Activated T-helper 2 cell treated with anti-CD3 and anti-CD28 coated beads, Interferon-gamma antibody, Interleukin-2, Interleukin-4, amounts not matched to agents 10 μg/mL and 5 μg/mL and 100 μg/mL, durations not matched to agents 14 hours and 24 hours and 36 hours (primary cell): ENCODE measurements at regions not wholly inside any gene's neighbourhood (a gene's known extent, or its start where the extent isn't known, plus 50 kb on each side); places are given as distances from the start of the nearest gene placed in this dataset.

Source experiments
- DNase-seq: peaks from one replicate; pipeline ENCODE4 v3.0.0; 2021; ENCODE audit warnings: low spot score
- H3K27ac Mint-ChIP-seq: one replicate; pipeline ENCODE4 v1.8.0; 2021; ENCODE audit warnings: mixed read lengths
- H3K27me3 Mint-ChIP-seq: one replicate; pipeline ENCODE4 v1.8.0; 2021; ENCODE audit warnings: low read depth, mixed read lengths
- H3K36me3 Mint-ChIP-seq: one replicate; pipeline ENCODE4 v1.8.0; 2021; ENCODE audit warnings: low read depth, mixed read lengths
- H3K4me1 Mint-ChIP-seq: one replicate; pipeline ENCODE4 v1.8.0; 2021; ENCODE audit warnings: low read depth, mixed read lengths
- H3K4me3 Mint-ChIP-seq: one replicate; pipeline ENCODE4 v1.8.0; 2021; ENCODE audit warnings: low read depth, mild to moderate bottlenecking, moderate library complexity, mixed read lengths
- H3K9me3 Mint-ChIP-seq: one replicate; pipeline ENCODE4 v1.8.0; 2021; ENCODE audit warnings: mixed read lengths
- intact Hi-C: fragments of 100-400 bp; cut with micrococcal nuclease; formaldehyde crosslinking; loops from one replicate; pipeline ENCODE4 v1.15.1; 2023

DNA sequence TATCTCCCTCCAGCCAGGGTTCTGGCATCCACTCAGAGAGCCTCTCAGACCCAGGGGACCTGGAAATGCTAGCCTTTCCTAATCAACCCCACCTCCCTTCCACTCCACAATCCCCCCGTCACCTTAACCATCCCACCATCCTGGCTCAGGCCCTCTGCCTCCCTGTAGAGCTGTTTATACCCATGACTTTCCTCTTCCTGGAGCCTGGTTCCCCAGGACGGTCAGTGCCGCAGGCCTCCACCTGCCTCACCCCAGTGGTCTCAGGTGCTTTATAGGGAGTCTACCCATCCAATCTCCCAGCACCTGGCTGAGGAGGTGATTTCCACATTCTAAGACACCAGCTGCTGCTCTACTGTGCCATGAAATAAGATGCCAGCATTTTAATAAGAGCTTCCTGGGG, 1159.5 kb downstream of the TBC1D22A start:
- Mint-ChIP-seq H3K36me3 (no peaks in the 10 kb centered on the region), H3K27ac (no peak overlapping the region), H3K27me3 (no peaks in the 10 kb centered on the region), H3K4me3 (no peak overlapping the region), H3K9me3 (peaks cover 3% of the 10 kb centered on the region), H3K4me1 (peaks cover 2% of the 10 kb centered on the region)
- DNase-seq = no peak
- intact Hi-C loops = no loop called here

DNA sequence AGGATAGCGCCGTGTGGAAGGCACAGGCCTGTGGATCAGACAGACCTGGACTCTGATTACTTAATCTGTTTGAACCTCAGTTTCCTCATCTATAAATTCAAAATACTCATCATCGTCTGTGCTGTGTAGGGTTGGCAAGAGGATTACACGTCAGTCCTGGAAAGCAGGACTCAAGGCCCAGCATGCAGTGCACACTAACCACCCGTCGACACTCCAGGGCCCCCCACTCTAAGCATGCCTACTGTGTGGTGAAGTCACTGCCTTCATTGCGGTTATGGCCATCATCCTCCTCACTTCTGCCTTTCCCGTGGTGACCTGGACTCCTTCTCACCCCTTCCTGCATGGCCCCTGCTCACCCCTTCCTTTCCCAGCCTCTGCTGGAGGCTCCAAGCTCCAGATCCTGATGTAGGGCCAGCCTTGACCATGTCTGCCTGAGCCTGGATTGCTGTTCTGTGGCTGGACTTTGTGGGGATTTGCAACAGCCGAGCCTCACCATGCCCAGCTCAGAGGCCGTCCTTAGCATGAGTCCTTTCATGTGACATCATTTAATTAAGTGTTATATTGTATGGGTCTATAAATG, 1158.0 kb downstream of the TBC1D22A start:
- no peak for DNase-seq
- peaks cover 3% of the 10 kb centered on the region for H3K9me3 Mint-ChIP-seq
- intact Hi-C loops = no loop called here
- H3K4me1 Mint-ChIP-seq = peaks cover 2% of the 10 kb centered on the region
- no peaks in the 10 kb centered on the region for H3K36me3 Mint-ChIP-seq
- H3K4me3 Mint-ChIP-seq = no peak overlapping the region
- H3K27me3 Mint-ChIP-seq = no peaks in the 10 kb centered on the region
- no peak overlapping the region for H3K27ac Mint-ChIP-seq

DNA sequence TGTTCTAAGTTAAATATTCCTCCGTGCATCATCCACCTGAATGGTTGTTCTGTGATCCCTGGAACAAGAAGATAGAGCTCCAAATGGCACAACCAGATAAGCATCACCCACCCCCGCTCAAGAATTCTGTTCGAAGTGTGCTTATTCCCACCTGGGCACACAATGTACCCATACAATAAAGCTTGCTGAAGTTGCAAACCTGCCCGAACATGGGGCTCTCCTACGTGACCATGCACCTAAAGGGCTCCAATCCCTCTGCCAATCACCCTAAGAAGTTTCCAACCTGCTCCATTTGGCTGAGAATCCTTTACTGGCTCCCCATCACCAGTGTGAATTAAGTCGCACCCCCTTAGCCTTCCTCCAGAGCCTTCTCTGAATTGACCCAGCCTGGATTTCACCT, 1157.4 kb downstream of the TBC1D22A start:
- Mint-ChIP-seq H3K4me3 (no peak overlapping the region), H3K9me3 (peaks cover 3% of the 10 kb centered on the region), H3K36me3 (no peaks in the 10 kb centered on the region), H3K27me3 (no peaks in the 10 kb centered on the region), H3K27ac (no peak overlapping the region), H3K4me1 (peaks cover 2% of the 10 kb centered on the region)
- intact Hi-C loops = no loop called here
- no peak for DNase-seq

DNA sequence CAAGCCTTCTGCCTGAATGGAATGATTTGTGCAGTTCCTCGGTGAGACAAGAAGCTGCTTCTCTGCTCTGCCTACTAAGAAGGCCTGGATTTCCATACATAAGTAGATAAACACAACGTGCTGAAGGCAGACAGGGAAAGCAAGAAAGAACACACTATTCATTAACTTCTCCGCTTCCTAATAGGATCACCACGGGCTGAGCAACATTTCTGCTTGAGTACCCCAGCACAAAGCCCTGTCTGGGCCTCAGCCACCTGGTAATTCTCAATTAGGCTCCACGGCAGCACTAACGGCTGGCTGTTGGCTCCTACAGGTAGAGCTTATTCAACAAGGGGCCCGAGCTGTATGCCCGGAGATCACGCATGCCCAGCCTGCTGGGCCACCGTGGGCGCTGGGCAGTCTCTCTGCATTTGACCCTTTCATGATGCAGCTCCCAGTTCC, 1156.6 kb downstream of the TBC1D22A start:
- no peak overlapping the region for H3K27ac Mint-ChIP-seq
- no peak overlapping the region for H3K4me3 Mint-ChIP-seq
- peaks cover 3% of the 10 kb centered on the region for H3K9me3 Mint-ChIP-seq
- intact Hi-C loops = no loop called here
- peaks cover 2% of the 10 kb centered on the region for H3K4me1 Mint-ChIP-seq
- H3K36me3 Mint-ChIP-seq = no peaks in the 10 kb centered on the region
- no peaks in the 10 kb centered on the region for H3K27me3 Mint-ChIP-seq
- DNase-seq = no peak

DNA sequence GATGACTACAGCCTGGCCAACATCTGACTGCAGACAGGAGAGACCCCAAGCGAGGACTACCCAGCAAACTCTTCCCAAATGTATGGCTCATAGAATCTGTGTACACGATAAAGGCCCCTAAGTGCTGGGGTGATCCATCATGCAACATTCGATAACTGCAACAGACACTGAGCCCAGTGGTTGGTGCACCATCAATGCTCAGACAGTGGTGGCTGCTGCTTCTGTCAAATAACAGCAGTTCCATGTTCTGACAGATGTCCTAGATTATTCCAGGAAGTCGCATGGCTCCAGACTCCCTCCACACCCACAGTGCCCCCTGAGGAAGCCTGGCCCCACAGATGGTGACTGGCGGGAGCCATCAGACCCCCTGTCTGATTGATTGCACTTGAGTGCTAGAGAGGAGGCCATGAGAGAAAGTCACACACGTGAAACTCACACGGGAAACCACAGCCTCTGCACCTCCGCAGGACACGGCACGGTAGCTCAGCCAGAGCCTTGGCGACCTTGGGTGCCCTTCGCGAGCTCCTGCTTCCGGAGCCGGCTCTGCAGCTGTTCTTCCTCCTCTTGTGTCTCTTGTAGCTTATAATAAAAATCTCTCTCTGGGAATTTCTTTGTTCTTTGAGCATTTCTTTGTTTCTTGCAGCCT, 1155.9 kb downstream of the TBC1D22A start:
- peak; percentile 10 for DNase-seq
- no peaks in the 10 kb centered on the region for H3K9me3 Mint-ChIP-seq
- intact Hi-C loops = no loop called here
- H3K4me1 Mint-ChIP-seq = peaks cover 2% of the 10 kb centered on the region
- H3K4me3 Mint-ChIP-seq = no peak overlapping the region
- no peak overlapping the region for H3K27ac Mint-ChIP-seq
- no peaks in the 10 kb centered on the region for H3K36me3 Mint-ChIP-seq
- H3K27me3 Mint-ChIP-seq = no peaks in the 10 kb centered on the region

DNA sequence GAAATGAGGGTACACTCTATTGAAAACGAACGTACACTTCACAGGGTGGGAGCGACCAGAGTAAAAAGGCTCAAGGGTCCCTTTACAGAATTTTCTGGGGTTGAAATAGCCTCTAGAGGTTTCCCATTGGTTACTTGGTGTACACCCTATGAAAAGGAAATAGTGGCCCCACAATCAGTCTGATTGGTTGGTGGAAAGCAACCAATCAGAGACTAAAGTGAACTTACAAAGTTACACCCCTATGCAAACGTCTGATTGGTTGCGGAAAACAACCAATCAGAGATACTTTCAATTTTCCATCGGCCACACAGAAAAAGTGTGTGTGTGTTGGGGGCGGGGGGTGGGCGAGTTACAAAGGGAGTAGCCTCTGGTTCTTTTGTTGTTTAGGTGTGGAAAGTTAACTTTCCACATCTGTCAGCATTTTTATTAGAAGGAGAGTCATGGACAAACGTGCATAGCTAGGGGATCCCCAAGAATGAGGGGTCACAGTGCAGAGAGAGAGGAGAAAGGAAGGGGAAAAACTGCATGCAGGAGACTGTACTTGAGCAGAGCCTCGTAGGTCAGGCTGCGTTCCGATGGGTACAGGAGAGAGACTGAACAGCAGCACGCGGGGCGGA, 1152.1 kb downstream of the TBC1D22A start:
- Mint-ChIP-seq H3K27ac (no peak overlapping the region), H3K4me1 (peaks cover 2% of the 10 kb centered on the region), H3K27me3 (peaks cover 1% of the 10 kb centered on the region), H3K36me3 (no peaks in the 10 kb centered on the region), H3K9me3 (peaks cover 14% of the 10 kb centered on the region), H3K4me3 (no peak overlapping the region)
- intact Hi-C loops = no loop called here
- DNase-seq = no peak

DNA sequence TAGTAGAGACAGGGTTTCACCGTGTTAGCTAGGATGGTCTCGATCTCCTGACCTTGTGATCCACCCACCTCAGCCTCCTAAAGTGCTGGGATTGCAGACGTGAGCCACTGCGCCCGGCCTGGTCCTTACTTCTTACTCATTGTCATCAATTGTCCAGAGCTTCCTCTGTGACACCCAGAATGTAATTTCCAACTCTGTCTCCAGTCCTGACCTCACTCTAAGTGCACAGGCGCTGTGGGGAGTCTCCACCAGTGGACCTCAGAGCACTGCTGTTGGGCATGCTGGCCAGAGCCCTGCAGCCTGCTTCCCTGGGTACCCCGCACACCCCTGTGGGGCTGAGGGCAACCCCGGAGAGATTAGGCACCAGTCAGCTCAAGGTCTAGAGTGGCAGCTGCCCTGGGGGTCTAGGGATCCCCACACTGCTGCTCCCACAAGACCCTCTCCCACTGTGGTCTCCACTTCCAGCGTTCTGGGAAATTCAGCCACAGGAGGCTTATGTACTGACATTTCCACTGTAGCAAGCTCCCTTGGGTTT, 1140.3 kb downstream of the TBC1D22A start:
- H3K4me3 Mint-ChIP-seq = no peak overlapping the region
- intact Hi-C loops = no loop called here
- no peaks in the 10 kb centered on the region for H3K36me3 Mint-ChIP-seq
- no peak overlapping the region for H3K27ac Mint-ChIP-seq
- H3K9me3 Mint-ChIP-seq = peaks cover 4% of the 10 kb centered on the region
- no peaks in the 10 kb centered on the region for H3K27me3 Mint-ChIP-seq
- no peaks in the 10 kb centered on the region for H3K4me1 Mint-ChIP-seq
- DNase-seq = no peak

DNA sequence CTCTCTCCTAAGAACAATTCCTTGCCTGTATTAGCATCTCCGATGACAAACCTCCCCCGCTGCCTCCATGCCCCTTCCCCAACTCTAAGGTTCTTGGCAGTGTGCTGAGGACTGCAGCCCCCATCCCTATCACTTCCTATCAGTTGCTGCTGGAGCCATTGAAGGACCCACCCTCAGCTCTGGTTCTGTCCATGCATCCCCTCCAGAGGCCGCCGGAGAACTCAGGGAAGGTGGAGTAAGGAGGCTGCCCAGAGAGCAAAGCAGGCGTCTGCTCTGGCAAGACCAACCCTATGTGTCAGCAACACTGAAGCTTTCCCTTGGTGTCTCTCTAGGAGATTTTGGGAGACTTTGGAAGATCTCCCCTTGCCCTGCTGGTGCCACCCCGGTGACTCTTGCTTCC, 1139.5 kb downstream of the TBC1D22A start:
- H3K9me3 Mint-ChIP-seq = peaks cover 4% of the 10 kb centered on the region
- no peaks in the 10 kb centered on the region for H3K27me3 Mint-ChIP-seq
- DNase-seq = no peak
- no peaks in the 10 kb centered on the region for H3K4me1 Mint-ChIP-seq
- intact Hi-C loops = no loop called here
- H3K4me3 Mint-ChIP-seq = no peak overlapping the region
- no peaks in the 10 kb centered on the region for H3K36me3 Mint-ChIP-seq
- no peak overlapping the region for H3K27ac Mint-ChIP-seq

DNA sequence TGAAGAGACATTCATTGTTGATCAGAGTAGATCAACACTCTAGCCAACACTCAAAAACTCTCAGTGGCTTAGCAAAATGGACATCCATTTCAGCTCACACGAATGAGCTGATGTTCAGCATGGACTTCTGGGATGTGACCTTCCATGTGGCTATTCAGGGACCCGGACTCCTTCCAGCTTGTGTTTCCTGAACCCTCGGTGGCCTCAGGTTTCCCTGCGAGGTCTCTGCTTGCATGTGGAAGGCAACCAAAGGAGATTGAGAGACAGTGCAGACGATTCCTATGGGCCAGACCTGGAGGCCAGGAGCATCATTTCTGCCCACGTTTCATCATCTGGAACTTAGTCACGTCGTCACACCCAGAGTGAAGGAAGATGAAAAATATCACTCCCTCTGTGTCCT, 1137.4 kb downstream of the TBC1D22A start:
- H3K27ac Mint-ChIP-seq = no peak overlapping the region
- H3K9me3 Mint-ChIP-seq = no peaks in the 10 kb centered on the region
- H3K27me3 Mint-ChIP-seq = no peaks in the 10 kb centered on the region
- H3K4me3 Mint-ChIP-seq = no peak overlapping the region
- H3K36me3 Mint-ChIP-seq = no peaks in the 10 kb centered on the region
- no peak for DNase-seq
- intact Hi-C loops = no loop called here
- H3K4me1 Mint-ChIP-seq = no peaks in the 10 kb centered on the region

DNA sequence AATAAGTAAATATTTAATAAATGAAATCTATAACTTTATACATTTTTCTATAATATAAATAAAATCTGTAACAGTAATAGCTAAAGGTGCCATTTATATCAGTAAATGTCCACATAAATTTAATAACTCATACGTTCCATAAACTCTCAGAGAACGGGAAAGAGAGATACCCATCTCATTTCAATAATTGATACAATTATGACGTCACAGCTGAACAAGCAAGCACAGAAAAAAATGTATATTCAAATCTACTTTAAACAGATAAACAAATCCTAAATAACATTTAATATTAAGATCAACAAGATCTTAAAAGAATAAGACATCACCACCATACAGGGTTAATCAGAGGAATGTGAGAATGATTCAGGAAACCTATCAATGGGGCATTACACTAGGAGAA, 1136.5 kb downstream of the TBC1D22A start:
- Mint-ChIP-seq H3K27ac (no peak overlapping the region), H3K36me3 (no peaks in the 10 kb centered on the region), H3K9me3 (no peaks in the 10 kb centered on the region), H3K4me1 (no peaks in the 10 kb centered on the region), H3K27me3 (no peaks in the 10 kb centered on the region), H3K4me3 (no peak overlapping the region)
- no peak for DNase-seq
- intact Hi-C loops = no loop called here

DNA sequence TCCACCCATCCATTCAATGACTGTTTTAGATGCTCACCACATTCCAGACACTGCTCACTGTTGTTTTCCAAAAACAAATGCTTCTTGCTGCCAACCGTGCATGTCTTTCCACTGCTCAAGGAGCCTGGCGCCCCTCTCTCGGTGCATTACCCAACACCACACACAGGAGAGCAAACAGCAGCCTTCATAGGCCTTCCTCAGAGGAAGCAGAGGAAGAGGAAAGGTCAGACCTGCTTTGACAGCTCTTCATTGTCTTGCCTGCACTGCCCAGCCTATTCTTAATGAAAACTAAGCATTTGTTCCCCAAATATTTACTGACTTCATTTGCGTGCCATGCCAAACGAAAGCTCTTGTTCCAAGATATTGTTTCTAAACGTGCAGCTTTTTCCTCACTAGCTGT, 1129.2 kb downstream of the TBC1D22A start:
- no peaks in the 10 kb centered on the region for H3K27me3 Mint-ChIP-seq
- no peak overlapping the region for H3K27ac Mint-ChIP-seq
- intact Hi-C loops = no loop called here
- no peaks in the 10 kb centered on the region for H3K9me3 Mint-ChIP-seq
- H3K4me1 Mint-ChIP-seq = no peaks in the 10 kb centered on the region
- DNase-seq = no peak
- no peak overlapping the region for H3K4me3 Mint-ChIP-seq
- no peaks in the 10 kb centered on the region for H3K36me3 Mint-ChIP-seq

DNA sequence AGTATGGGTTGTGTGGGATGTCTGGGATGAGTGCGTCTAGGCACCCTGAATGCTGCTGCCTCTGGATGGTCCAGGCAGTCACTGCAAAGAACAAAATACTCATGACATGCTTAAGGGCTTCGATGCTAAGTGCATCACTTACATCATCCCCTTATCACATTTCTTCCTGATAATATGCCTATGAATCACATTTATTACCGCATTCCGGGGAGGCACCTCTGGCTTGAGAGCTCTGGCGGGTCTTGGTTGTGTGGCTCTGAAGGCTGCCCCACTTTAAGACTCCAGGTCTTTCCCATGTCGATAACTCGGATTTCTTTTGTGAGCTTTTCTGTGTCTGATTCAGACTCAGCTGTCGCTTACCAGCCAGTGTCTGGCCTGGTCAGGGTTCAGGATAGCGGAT, 1126.4 kb downstream of the TBC1D22A start:
- Mint-ChIP-seq H3K4me1 (no peaks in the 10 kb centered on the region), H3K4me3 (no peak overlapping the region), H3K36me3 (no peaks in the 10 kb centered on the region), H3K27me3 (no peaks in the 10 kb centered on the region), H3K27ac (no peak overlapping the region), H3K9me3 (no peaks in the 10 kb centered on the region)
- DNase-seq = no peak
- intact Hi-C loops = no loop called here

DNA sequence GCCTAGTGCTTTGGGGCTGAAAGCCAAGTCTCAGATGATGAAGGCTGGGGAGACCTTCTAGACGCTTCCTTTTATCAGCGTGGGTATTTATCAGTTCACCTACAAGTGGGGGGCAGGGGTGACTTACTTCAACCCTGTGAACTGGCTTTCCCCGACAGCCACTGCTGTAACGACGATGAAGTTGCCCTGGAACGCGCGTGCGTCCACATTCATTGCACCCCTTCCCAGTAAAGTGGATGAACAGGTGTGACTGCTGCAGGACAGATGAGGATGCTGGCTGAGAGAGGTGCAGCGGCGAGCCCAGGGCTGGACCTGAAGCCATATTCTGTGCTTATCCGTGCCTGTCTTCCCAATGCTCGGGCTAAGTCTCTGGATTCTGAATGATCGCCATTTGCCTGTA, 1122.3 kb downstream of the TBC1D22A start:
- intact Hi-C loops = no loop called here
- no peaks in the 10 kb centered on the region for H3K9me3 Mint-ChIP-seq
- no peak overlapping the region for H3K27ac Mint-ChIP-seq
- H3K4me3 Mint-ChIP-seq = no peak overlapping the region
- no peak for DNase-seq
- H3K4me1 Mint-ChIP-seq = no peaks in the 10 kb centered on the region
- H3K36me3 Mint-ChIP-seq = no peaks in the 10 kb centered on the region
- no peaks in the 10 kb centered on the region for H3K27me3 Mint-ChIP-seq
